Keratinocyte (primary cell): ENCODE measurements at regions not wholly inside any gene's neighbourhood (a gene's known extent, or its start where the extent isn't known, plus 50 kb on each side); places are given as distances from the start of the nearest gene placed in this dataset.
"Not testable (repeated sequence)": the region's sequence is repeated elsewhere in the genome, so short reads cannot be mapped to it uniquely, and the experiment has no call there.

Source experiments
- DNase-seq: peaks from one replicate; pipeline ENCODE4 v3.0.0-alpha.2; 2011; ENCODE audit warnings: low read depth, missing footprints, low spot score
- FAIRE-seq: peaks from 2 replicates; lab custom pipeline; 2011; peaks lifted over from hg19 to GRCh38; lab: Jason Lieb, UNC
- H2AFZ ChIP-seq: 2 replicates; pipeline ENCODE4 v1.6.0; 2012; ENCODE audit warnings: low read length, control low read depth, inconsistent platforms; ENCODE audit not compliant: control insufficient read depth
- H3K27ac ChIP-seq: 2 replicates; pipeline ENCODE4 v1.5.1; 2011; ENCODE audit warnings: low read length; ENCODE audit not compliant: control insufficient read depth, insufficient read depth
- H3K27me3 ChIP-seq: 3 replicates; pipeline ENCODE4 v1.6.0; 2011; ENCODE audit warnings: low read length; ENCODE audit not compliant: control insufficient read depth, insufficient read depth; ENCODE audit errors: extremely low read depth
- H3K36me3 ChIP-seq, 2 experiments: 2 replicates in 1 of 2; 3 replicates in 1 of 2; pipeline ENCODE4 v1.5.1; 2011; ENCODE audit warnings: low read length in 2 of 2, mild to moderate bottlenecking in 1 of 2; ENCODE audit not compliant: control insufficient read depth in 2 of 2, insufficient read depth in 2 of 2; ENCODE audit errors: extremely low read depth in 1 of 2
- H3K4me1 ChIP-seq: 3 replicates; pipeline ENCODE4 v1.5.1; 2011; ENCODE audit warnings: low read length; ENCODE audit not compliant: control insufficient read depth, insufficient read depth; ENCODE audit errors: extremely low read depth
- H3K4me2 ChIP-seq: 3 replicates; pipeline ENCODE4 v1.6.0; 2011; ENCODE audit warnings: low read depth, low read length; ENCODE audit not compliant: control insufficient read depth, insufficient read depth; ENCODE audit errors: extremely low read depth
- H3K4me3 ChIP-seq, 3 experiments: fragments of 200-600 bp in 1 of 3; sonication (generic) in 1 of 3; 2 replicates in 2 of 3; 3 replicates in 1 of 3; pipeline ENCODE4 v1.5.1; 2011 to 2016; ENCODE audit warnings: low read length in 3 of 3, mild to moderate bottlenecking in 3 of 3, control low read depth in 2 of 3, inconsistent platforms in 1 of 3, low read depth in 1 of 3, mixed read lengths in 1 of 3, mixed run types in 1 of 3, moderate library complexity in 1 of 3; ENCODE audit not compliant: control insufficient read depth in 2 of 3, insufficient read depth in 2 of 3; ENCODE audit errors: extremely low read depth in 1 of 3
- H3K79me2 ChIP-seq: 2 replicates; pipeline ENCODE4 v1.6.0; 2012; ENCODE audit warnings: low read length; ENCODE audit not compliant: control insufficient read depth, insufficient read depth
- H3K9ac ChIP-seq: 3 replicates; pipeline ENCODE4 v1.6.0; 2011; ENCODE audit warnings: low read length; ENCODE audit not compliant: control insufficient read depth, insufficient read depth; ENCODE audit errors: extremely low read depth
- H3K9me1 ChIP-seq: 3 replicates; pipeline ENCODE4 v1.6.0; 2011; ENCODE audit warnings: low read length; ENCODE audit not compliant: control insufficient read depth, insufficient read depth; ENCODE audit errors: extremely low read depth
- H3K9me3 ChIP-seq: 2 replicates; pipeline ENCODE4 v1.5.1; 2012; ENCODE audit warnings: low read depth, low read length; ENCODE audit not compliant: control insufficient read depth
- H4K20me1 ChIP-seq: 3 replicates; pipeline ENCODE4 v1.6.0; 2011; ENCODE audit warnings: low read length; ENCODE audit not compliant: control insufficient read depth, insufficient read depth; ENCODE audit errors: extremely low read depth
- dilution Hi-C: fragments of 300-500 bp; cut with MboI; formaldehyde crosslinking; loops from one replicate; pipeline ENCODE4 v1.7.0; 2020; ENCODE audit warnings: low sequenced_read_pairs; ENCODE audit not compliant: extremely low pct_ligation_motif_present

GRCh38 chr4:118625097-118625496, 60.1 kb upstream of the METTL14 start:
- dilution Hi-C loops, DNase-seq, H3K4me3 ChIP-seq, H3K27me3 ChIP-seq, H3K27ac ChIP-seq, FAIRE-seq, H3K79me2 ChIP-seq, H2AFZ ChIP-seq, H3K9ac ChIP-seq, H3K4me1 ChIP-seq, H3K36me3 ChIP-seq, H4K20me1 ChIP-seq, H3K9me3 ChIP-seq, H3K9me1 ChIP-seq, H3K4me2 ChIP-seq: not testable (repeated sequence)

DNA sequence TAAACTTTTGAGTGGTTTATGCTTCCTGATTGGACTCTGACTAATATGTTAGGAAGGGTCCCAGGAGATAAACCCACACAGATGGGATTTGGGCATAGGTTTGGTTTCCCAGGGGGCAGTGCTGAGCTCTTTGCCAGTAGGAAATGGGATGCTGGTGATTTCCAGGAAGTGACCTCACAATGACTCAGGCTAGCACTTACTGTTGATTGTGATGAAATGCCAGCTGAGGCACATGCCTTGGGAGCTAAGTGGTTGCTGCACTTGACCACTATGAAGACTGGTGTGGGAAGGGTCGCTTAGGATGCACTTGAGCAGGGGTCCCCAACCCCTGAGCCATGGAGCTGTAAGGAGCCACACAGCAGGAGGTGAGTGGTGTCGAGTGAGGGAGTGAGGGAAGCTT, 55.5 kb upstream of the METTL14 start:
- H3K4me3 ChIP-seq, FAIRE-seq, H4K20me1 ChIP-seq, H3K27ac ChIP-seq, H3K36me3 ChIP-seq, H3K9me1 ChIP-seq, H3K4me2 ChIP-seq, DNase-seq, H3K4me1 ChIP-seq, dilution Hi-C loops, H3K9ac ChIP-seq, H3K27me3 ChIP-seq, H3K79me2 ChIP-seq, H3K9me3 ChIP-seq, H2AFZ ChIP-seq: not testable (repeated sequence)

GRCh38 chr4:118630897-118631296, 54.3 kb upstream of the METTL14 start:
- H4K20me1 ChIP-seq, H3K4me1 ChIP-seq, H3K36me3 ChIP-seq, H3K9me3 ChIP-seq, H3K4me3 ChIP-seq, H3K79me2 ChIP-seq, H3K27ac ChIP-seq, dilution Hi-C loops, FAIRE-seq, H3K9ac ChIP-seq, H3K4me2 ChIP-seq, H2AFZ ChIP-seq, DNase-seq, H3K9me1 ChIP-seq, H3K27me3 ChIP-seq: not testable (repeated sequence)

GRCh38 chr4:118631321-118632050, 53.7 kb upstream of the METTL14 start:
- dilution Hi-C loops, H3K27ac ChIP-seq, H3K4me2 ChIP-seq, H3K4me1 ChIP-seq, DNase-seq, H3K4me3 ChIP-seq, H3K9me1 ChIP-seq, H4K20me1 ChIP-seq, H3K79me2 ChIP-seq, H3K9me3 ChIP-seq, H3K27me3 ChIP-seq, FAIRE-seq, H3K9ac ChIP-seq, H2AFZ ChIP-seq, H3K36me3 ChIP-seq: not testable (repeated sequence)

- H4K20me1 ChIP-seq, H3K27me3 ChIP-seq, H3K9ac ChIP-seq, DNase-seq, dilution Hi-C loops, H3K4me3 ChIP-seq, H3K27ac ChIP-seq, H3K79me2 ChIP-seq, H2AFZ ChIP-seq, H3K4me2 ChIP-seq, FAIRE-seq, H3K4me1 ChIP-seq, H3K9me1 ChIP-seq, H3K36me3 ChIP-seq, H3K9me3 ChIP-seq: not testable (repeated sequence)
Measured at GRCh38 chr4:118633476-118633875, 51.7 kb upstream of the METTL14 start.
